IMR-90 (cell line): ENCODE measurements at regions not wholly inside any gene's neighbourhood (a gene's known extent, or its start where the extent isn't known, plus 50 kb on each side); places are given as distances from the start of the nearest gene placed in this dataset.

ENCODE experiments used
- CTCF ChIP-seq: conservative IDR thresholded peaks from 2 replicates; pipeline ENCODE4 v1.5.1; 2012; ENCODE audit warnings: mild to moderate bottlenecking, low read depth, low read length, improper control_type of control experiment
- POLR2A ChIP-seq: IDR thresholded peaks from 2 replicates; pipeline ENCODE4 v1.6.1; 2012; ENCODE audit warnings: mild to moderate bottlenecking, low read depth, low read length

DNA sequence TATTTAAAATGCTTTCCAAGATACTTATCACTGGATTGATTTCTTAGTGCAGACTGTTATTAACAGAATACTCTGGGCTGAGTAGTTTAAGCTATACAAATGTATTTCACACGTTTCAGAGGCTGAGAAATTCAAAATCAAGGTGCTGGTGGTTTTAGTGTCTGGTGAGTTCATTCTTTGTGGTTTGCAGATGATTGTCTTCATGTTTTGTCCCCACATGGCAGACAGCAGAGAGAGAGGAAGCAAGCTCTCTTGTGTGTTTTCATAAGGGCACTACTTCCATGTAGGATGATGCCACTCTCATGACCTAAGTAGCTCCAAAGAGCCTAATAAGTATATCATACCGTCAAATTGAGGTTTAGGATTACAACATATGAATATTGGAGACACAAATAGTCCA, 1348.9 kb upstream of the FLRT2 start:
- no peak for TF ChIP-seq POLR2A
- no peak for TF ChIP-seq CTCF
